Thyroid gland (tissue), 4 donors: ENCODE measurements at regions not wholly inside any gene's neighbourhood (a gene's known extent, or its start where the extent isn't known, plus 50 kb on each side); places are given as distances from the start of the nearest gene placed in this dataset.

Experiments
- POLR2A ChIP-seq, 2 donors: fragments of 450-650 bp; IDR thresholded peaks; one replicate each; pipeline ENCODE4 v1.6.1; 2017; ENCODE audit warnings: antibody characterized with exemption in 2 of 2, mild to moderate bottlenecking in 2 of 2, moderate library complexity in 1 of 2
- TF ChIP-seq, protein P1 (sequence below), 6 experiments: fragments of 200-600 bp in 3 of 6; fragments of 450-650 bp in 3 of 6; sonication (generic) in 3 of 6; IDR thresholded peaks; one replicate each; pipeline ENCODE4 v1.5.1; 2016 to 2019; ENCODE audit warnings: antibody characterized with exemption in 6 of 6, mild to moderate bottlenecking in 2 of 6, inconsistent platforms in 1 of 6, moderate library complexity in 1 of 6

DNA sequence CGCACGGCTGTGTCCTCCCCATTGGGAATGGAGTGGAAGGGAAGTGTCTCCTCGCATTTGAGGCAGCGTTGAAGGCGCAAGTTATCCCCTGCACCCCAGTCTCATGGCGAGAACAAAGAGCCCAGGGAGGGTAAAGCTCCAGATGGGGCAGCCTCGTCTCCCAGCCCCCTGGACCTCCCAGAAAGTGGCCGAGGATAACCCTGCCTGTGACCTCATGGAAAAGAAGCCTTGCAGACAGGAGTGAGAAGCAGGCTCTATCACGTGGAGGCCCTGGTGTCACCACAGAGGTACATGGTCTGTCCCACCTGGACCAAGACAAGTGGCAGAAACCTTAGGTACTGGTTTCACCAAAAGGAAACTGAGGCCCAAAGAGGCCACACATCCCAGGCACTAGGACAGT, 134.8 kb upstream of the RPS6KA2 start:
- TF ChIP-seq, protein P1, sequence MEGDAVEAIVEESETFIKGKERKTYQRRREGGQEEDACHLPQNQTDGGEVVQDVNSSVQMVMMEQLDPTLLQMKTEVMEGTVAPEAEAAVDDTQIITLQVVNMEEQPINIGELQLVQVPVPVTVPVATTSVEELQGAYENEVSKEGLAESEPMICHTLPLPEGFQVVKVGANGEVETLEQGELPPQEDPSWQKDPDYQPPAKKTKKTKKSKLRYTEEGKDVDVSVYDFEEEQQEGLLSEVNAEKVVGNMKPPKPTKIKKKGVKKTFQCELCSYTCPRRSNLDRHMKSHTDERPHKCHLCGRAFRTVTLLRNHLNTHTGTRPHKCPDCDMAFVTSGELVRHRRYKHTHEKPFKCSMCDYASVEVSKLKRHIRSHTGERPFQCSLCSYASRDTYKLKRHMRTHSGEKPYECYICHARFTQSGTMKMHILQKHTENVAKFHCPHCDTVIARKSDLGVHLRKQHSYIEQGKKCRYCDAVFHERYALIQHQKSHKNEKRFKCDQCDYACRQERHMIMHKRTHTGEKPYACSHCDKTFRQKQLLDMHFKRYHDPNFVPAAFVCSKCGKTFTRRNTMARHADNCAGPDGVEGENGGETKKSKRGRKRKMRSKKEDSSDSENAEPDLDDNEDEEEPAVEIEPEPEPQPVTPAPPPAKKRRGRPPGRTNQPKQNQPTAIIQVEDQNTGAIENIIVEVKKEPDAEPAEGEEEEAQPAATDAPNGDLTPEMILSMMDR (IDR thresholded peaks at IDR 0.05): no peak
- no peak for TF ChIP-seq POLR2A (IDR thresholded peaks at IDR 0.05)
